ENCODE measurements at regions not wholly inside any gene's neighbourhood (a gene's known extent, or its start where the extent isn't known, plus 50 kb on each side); places are given as distances from the start of the nearest gene placed in this dataset.

- H3K9me2 ChIP-seq (replicated peaks; ENCODE audit: low read length): no peaks in the 10 kb centered on the region
- intact Hi-C loops (cut with micrococcal nuclease): no loop called here
- CTCF ChIA-PET: no interaction called here
These were observed 83.0 kb upstream of the PHYHIPL start for GRCh38 chr10:59093461-59093860.

GRCh38 chr10:59096631-59097030, 79.8 kb upstream of the PHYHIPL start:
- ChIA-PET POLR2A (ENCODE audit: unreplicated experiment) (no interaction called here), CTCF (no interaction called here)
- H3K9ac ChIP-seq (ENCODE audit: low read length): no peak overlapping the region
- no peaks in the 10 kb centered on the region for H3K79me2 ChIP-seq (ENCODE audit: low read length)
- no peaks in the 10 kb centered on the region for H3K4me1 ChIP-seq (ENCODE audit: insufficient read depth, low read length)
- no peak overlapping the region for H2AFZ ChIP-seq (ENCODE audit: low read length)
- H3F3A ChIP-seq (ENCODE audit: low read length, unreplicated experiment): no peaks in the 10 kb centered on the region
- no peak overlapping the region for H3K4me2 ChIP-seq (ENCODE audit: low read length)
- H4K20me1 ChIP-seq (ENCODE audit: low read length): no peaks in the 10 kb centered on the region
- peaks cover 69% of the 10 kb centered on the region for H3K27me3 ChIP-seq (ENCODE audit: low read length)
- no peak overlapping the region for H3K27ac ChIP-seq (ENCODE audit: low read length)
- H3K4me3 ChIP-seq (ENCODE audit: low read length): no peak overlapping the region
- intact Hi-C loops (cut with micrococcal nuclease): no loop called here
- H3K36me3 ChIP-seq (ENCODE audit: low read depth, low read length): no peaks in the 10 kb centered on the region
- DNase-seq (no peak), ATAC-seq (no peak)
- no peaks in the 10 kb centered on the region for H3K9me2 ChIP-seq (replicated peaks; ENCODE audit: low read length)
- TF ChIP-seq EZH2phosphoT487 (IDR thresholded peaks at IDR 0.05; ENCODE audit: borderline replicate concordance, low read length): no peak
- TF ChIP-seq CTCF (conservative IDR thresholded peaks at IDR 0.05; ENCODE audit: low read depth, low read length): no peak
- TF ChIP-seq EZH2 (IDR thresholded peaks at IDR 0.05; ENCODE audit: low read length, unreplicated experiment): no peak
- no peaks in the 10 kb centered on the region for H3K9me3 ChIP-seq (ENCODE audit: low read length)
- BruUV-seq (replicated peaks): no TSS peak

More at GRCh38 chr10:59093461-59093860, 83.0 kb upstream of the PHYHIPL start:
- Histone ChIP-seq H3K27ac (ENCODE audit: low read length) (no peak overlapping the region), H3K9me3 (ENCODE audit: low read length) (no peaks in the 10 kb centered on the region), H3K4me1 (ENCODE audit: insufficient read depth, low read length) (no peaks in the 10 kb centered on the region), H4K20me1 (ENCODE audit: low read length) (no peaks in the 10 kb centered on the region), H3K27me3 (ENCODE audit: low read length) (peaks cover 69% of the 10 kb centered on the region), H3K9ac (ENCODE audit: low read length) (no peak overlapping the region), H3K79me2 (ENCODE audit: low read length) (no peaks in the 10 kb centered on the region), H3F3A (ENCODE audit: low read length, unreplicated experiment) (no peaks in the 10 kb centered on the region), H2AFZ (ENCODE audit: low read length) (no peak overlapping the region), H3K4me2 (ENCODE audit: low read length) (no peak overlapping the region), H3K4me3 (ENCODE audit: low read length) (no peak overlapping the region), H3K36me3 (ENCODE audit: low read depth, low read length) (no peaks in the 10 kb centered on the region)
- ATAC-seq (no peak), DNase-seq (no peak)
- no TSS peak for BruUV-seq (replicated peaks)
- POLR2A ChIA-PET (ENCODE audit: unreplicated experiment): no interaction called here
- TF ChIP-seq EZH2 (IDR thresholded peaks at IDR 0.05; ENCODE audit: low read length, unreplicated experiment): no peak
- TF ChIP-seq CTCF (conservative IDR thresholded peaks at IDR 0.05; ENCODE audit: low read depth, low read length): no peak
- TF ChIP-seq EZH2phosphoT487 (IDR thresholded peaks at IDR 0.05; ENCODE audit: borderline replicate concordance, low read length): no peak

- no peaks in the 10 kb centered on the region for H4K20me1 ChIP-seq (ENCODE audit: low read length)
- H3K4me3 ChIP-seq (ENCODE audit: low read length): no peak overlapping the region
- no peak overlapping the region for H3K27ac ChIP-seq (ENCODE audit: low read length)
- H3K4me2 ChIP-seq (ENCODE audit: low read length): no peak overlapping the region
- POLR2A ChIA-PET (ENCODE audit: unreplicated experiment): no interaction called here
- no peaks in the 10 kb centered on the region for H3K79me2 ChIP-seq (ENCODE audit: low read length)
- DNase-seq (no peak), ATAC-seq (no peak)
- no peaks in the 10 kb centered on the region for H3K4me1 ChIP-seq (ENCODE audit: insufficient read depth, low read length)
- TF ChIP-seq EZH2 (IDR thresholded peaks at IDR 0.05; ENCODE audit: low read length, unreplicated experiment) (no peak), CTCF (conservative IDR thresholded peaks at IDR 0.05; ENCODE audit: low read depth, low read length) (no peak), EZH2phosphoT487 (IDR thresholded peaks at IDR 0.05; ENCODE audit: borderline replicate concordance, low read length) (no peak)
- no peaks in the 10 kb centered on the region for H3K9me3 ChIP-seq (ENCODE audit: low read length)
- no peaks in the 10 kb centered on the region for H3K9me2 ChIP-seq (replicated peaks; ENCODE audit: low read length)
- no peak overlapping the region for H3K9ac ChIP-seq (ENCODE audit: low read length)
- CTCF ChIA-PET: no interaction called here
- intact Hi-C loops (cut with micrococcal nuclease): no loop called here
- peaks cover 68% of the 10 kb centered on the region for H3K27me3 ChIP-seq (ENCODE audit: low read length)
- H3F3A ChIP-seq (ENCODE audit: low read length, unreplicated experiment): no peaks in the 10 kb centered on the region
- H3K36me3 ChIP-seq (ENCODE audit: low read depth, low read length): no peaks in the 10 kb centered on the region
- BruUV-seq (replicated peaks): no TSS peak
- H2AFZ ChIP-seq (ENCODE audit: low read length): no peak overlapping the region
These were observed 78.1 kb upstream of the PHYHIPL start for GRCh38 chr10:59098387-59098786.

Measured in PC-3 (cell line).